Keratinocyte (primary cell): ENCODE measurements at regions not wholly inside any gene's neighbourhood (a gene's known extent, or its start where the extent isn't known, plus 50 kb on each side); places are given as distances from the start of the nearest gene placed in this dataset.

Experiments
- EZH2 ChIP-seq: IDR thresholded peaks from one replicate; pipeline ENCODE4 v1.6.1; 2012; ENCODE audit warnings: inconsistent platforms, mild to moderate bottlenecking, low read length, moderate library complexity
- TF ChIP-seq, protein P1 (sequence below), 3 experiments: IDR thresholded peaks in 1 of 3; conservative IDR thresholded peaks in 1 of 3; optimal IDR thresholded peaks in 1 of 3; 2 replicates in 2 of 3; 3 replicates in 1 of 3; pipeline versions ENCODE3 to v1.5.1; 2011; ENCODE audit warnings: low read length in 3 of 3, mild to moderate bottlenecking in 3 of 3, moderate library complexity in 2 of 3, control low read depth in 1 of 3, inconsistent platforms in 1 of 3; ENCODE audit not compliant: insufficient read depth in 2 of 3; ENCODE audit errors: extremely low read depth in 1 of 3

DNA sequence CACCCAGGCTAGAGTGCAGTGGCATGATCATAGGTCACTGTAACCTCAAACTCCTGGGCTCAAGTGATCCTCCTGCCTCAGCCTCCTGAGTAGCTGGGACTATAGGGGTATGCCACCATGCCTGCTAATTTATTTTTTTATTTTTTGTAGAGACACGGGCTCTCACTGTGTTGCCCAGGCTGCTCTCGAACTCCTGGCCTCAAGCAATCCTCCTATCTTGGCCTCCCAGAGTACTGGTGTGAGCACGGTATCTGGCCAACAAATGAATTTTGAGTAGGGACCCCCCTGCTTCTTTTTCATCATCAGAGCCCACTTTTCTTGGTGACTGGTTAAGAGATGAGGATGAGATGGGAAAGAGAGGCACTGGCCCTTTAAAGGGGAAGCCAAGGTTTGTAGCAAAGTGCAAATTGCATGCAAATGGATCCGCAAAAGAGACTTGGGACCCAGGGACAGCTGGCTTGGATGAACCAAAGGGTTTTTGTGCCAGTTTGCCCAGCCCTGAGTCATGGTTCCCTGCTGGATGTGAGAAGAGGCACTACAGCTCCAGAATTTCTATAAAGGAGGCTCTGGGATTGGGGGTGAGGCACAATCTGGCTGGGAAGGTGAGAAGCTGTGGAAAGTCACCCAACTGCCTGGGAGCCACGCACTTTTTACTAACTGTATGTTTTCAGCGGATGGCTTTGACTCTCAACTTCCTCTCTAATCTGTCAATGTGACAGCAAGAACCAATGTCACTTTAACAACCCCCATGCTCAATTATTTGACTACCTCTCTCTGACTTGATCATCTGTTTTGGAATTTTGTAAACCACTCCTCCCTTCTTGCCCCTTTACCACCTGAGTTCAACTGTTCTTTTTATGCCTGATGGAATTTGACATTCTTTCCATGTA is 58.7 kb upstream of the RNF24 start:
- TF ChIP-seq, protein P1, sequence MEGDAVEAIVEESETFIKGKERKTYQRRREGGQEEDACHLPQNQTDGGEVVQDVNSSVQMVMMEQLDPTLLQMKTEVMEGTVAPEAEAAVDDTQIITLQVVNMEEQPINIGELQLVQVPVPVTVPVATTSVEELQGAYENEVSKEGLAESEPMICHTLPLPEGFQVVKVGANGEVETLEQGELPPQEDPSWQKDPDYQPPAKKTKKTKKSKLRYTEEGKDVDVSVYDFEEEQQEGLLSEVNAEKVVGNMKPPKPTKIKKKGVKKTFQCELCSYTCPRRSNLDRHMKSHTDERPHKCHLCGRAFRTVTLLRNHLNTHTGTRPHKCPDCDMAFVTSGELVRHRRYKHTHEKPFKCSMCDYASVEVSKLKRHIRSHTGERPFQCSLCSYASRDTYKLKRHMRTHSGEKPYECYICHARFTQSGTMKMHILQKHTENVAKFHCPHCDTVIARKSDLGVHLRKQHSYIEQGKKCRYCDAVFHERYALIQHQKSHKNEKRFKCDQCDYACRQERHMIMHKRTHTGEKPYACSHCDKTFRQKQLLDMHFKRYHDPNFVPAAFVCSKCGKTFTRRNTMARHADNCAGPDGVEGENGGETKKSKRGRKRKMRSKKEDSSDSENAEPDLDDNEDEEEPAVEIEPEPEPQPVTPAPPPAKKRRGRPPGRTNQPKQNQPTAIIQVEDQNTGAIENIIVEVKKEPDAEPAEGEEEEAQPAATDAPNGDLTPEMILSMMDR (optimal IDR thresholded peaks at IDR 0.05 in 1 of 3, IDR thresholded peaks at IDR 0.05 in 1 of 3, conservative IDR thresholded peaks at IDR 0.05 in 1 of 3; ENCODE audit: extremely low read depth in 1 of 3, insufficient read depth in 2 of 3, low read length in 3 of 3): no peak
- no peak for TF ChIP-seq EZH2
